ENCODE measurements at regions not wholly inside any gene's neighbourhood (a gene's known extent, or its start where the extent isn't known, plus 50 kb on each side); places are given as distances from the start of the nearest gene placed in this dataset.

DNA sequence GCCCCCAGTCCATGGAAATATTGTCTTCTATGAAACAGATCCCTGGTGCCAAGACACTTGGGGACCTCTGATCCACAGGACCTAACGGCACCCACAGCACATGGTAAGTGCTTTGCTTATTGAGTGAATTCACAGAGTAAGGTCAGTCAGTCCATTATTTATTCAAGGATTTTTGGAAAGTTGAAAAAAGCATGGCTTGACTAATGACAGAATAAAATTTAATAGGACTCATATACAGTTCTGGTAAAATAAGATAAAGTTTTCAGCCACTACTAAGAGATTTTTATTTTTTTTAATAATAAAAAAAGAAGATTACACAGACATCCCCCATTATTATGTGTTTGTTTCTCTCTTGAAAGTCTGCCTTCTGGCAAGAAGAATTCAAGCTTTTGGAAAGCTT, 490.6 kb upstream of the HS3ST1 start:
- ChIA-PET POLR2A (no interaction called here), CTCF (no interaction called here)
- Histone ChIP-seq H3K9me3 (ENCODE audit: control insufficient read depth, insufficient read depth, low read depth, low read length) (no peaks in the 10 kb centered on the region), H3K36me3 (ENCODE audit: control insufficient read depth in 2 of 2, insufficient read depth in 1 of 2, low read length in 2 of 2) (no peaks in the 10 kb centered on the region), H3K4me3 (ENCODE audit: low read depth, low read length) (no peak overlapping the region), H3K27ac (ENCODE audit: extremely low read depth, low read depth, low read length) (no peak overlapping the region), H3K4me1 (ENCODE audit: control insufficient read depth, insufficient read depth, low read length) (no peaks in the 10 kb centered on the region)
- TF ChIP-seq ZBTB1 (tag by site-specific recombination; IDR thresholded peaks at IDR 0.05) (no peak), EGR2 (tag by site-specific recombination; IDR thresholded peaks at IDR 0.05; ENCODE audit: low read depth) (no peak), ZNF777 (tag by site-specific recombination; IDR thresholded peaks at IDR 0.05; ENCODE audit: borderline replicate concordance) (no peak), REPIN1 (tag by site-specific recombination; IDR thresholded peaks at IDR 0.05; ENCODE audit: low read depth) (no peak), PATZ1 (tag by site-specific recombination; IDR thresholded peaks at IDR 0.05) (no peak), SP7 (tag by site-specific recombination; IDR thresholded peaks at IDR 0.05) (no peak), KLF8 (tag by site-specific recombination; IDR thresholded peaks at IDR 0.05) (no peak), ZNF747 (tag by site-specific recombination; IDR thresholded peaks at IDR 0.05) (no peak), ZNF146 (tag by site-specific recombination; IDR thresholded peaks at IDR 0.05) (no peak), HOXC10 (CRISPR knock-in tag; IDR thresholded peaks at IDR 0.05) (no peak), ZNF585B (tag by site-specific recombination; IDR thresholded peaks at IDR 0.05) (no peak)
- TF ChIP-seq, protein P1, sequence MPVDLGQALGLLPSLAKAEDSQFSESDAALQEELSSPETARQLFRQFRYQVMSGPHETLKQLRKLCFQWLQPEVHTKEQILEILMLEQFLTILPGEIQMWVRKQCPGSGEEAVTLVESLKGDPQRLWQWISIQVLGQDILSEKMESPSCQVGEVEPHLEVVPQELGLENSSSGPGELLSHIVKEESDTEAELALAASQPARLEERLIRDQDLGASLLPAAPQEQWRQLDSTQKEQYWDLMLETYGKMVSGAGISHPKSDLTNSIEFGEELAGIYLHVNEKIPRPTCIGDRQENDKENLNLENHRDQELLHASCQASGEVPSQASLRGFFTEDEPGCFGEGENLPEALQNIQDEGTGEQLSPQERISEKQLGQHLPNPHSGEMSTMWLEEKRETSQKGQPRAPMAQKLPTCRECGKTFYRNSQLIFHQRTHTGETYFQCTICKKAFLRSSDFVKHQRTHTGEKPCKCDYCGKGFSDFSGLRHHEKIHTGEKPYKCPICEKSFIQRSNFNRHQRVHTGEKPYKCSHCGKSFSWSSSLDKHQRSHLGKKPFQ (tag by site-specific recombination; IDR thresholded peaks at IDR 0.05) = no peak
- TF ChIP-seq, protein P2, sequence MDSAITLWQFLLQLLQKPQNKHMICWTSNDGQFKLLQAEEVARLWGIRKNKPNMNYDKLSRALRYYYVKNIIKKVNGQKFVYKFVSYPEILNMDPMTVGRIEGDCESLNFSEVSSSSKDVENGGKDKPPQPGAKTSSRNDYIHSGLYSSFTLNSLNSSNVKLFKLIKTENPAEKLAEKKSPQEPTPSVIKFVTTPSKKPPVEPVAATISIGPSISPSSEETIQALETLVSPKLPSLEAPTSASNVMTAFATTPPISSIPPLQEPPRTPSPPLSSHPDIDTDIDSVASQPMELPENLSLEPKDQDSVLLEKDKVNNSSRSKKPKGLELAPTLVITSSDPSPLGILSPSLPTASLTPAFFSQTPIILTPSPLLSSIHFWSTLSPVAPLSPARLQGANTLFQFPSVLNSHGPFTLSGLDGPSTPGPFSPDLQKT (IDR thresholded peaks at IDR 0.05; ENCODE audit: borderline replicate concordance, low read depth, low read length) = no peak

DNA sequence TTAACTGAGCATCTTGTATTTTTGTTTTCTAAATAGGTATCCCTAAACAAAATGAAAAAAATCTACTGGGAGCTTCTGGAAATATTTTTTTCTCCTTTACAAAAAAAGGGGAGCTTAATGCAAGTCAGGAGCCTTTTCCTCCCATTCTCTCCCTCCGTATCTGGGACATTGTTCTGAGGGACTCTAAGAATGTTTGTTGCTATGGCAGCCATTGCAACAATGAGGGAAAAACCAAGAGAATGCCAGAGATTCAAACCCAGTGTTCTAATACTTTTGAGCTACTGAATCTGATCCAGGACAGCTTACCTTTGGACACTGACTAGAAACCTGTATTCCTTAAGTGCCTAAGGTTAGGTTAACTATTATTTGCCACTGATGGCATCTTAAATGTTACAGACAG, 485.7 kb upstream of the HS3ST1 start:
- H3K4me1 ChIP-seq (ENCODE audit: control insufficient read depth, insufficient read depth, low read length) = no peaks in the 10 kb centered on the region
- TF ChIP-seq ZNF560 (tag by site-specific recombination; IDR thresholded peaks at IDR 0.05; ENCODE audit: borderline replicate concordance) (no peak), ZNF658 (tag by site-specific recombination; IDR thresholded peaks at IDR 0.05) (no peak)

DNA sequence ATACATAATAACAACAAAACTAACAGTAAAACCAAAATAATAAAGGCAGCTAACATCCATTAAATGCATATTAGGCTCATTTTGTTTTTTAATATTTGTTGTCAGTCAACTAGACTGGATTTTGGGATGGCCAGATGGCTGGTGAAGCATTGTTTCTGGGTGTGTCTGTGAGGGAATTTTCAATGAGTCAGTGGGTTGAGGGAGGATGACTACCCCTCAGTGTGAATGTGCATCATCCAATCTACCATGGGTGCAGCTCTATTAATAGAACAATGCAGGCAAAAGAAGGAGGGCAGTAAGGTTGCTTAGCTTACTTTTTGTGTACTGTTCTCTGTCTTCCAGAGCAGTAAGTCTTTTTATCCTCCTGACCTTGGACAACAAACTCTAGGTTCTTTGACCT, 484.2 kb upstream of the HS3ST1 start:
- Histone ChIP-seq H3K4me1 (ENCODE audit: control insufficient read depth, insufficient read depth, low read length) (no peaks in the 10 kb centered on the region), H3K27ac (ENCODE audit: extremely low read depth, low read depth, low read length) (no peak overlapping the region), H3K9me3 (ENCODE audit: control insufficient read depth, insufficient read depth, low read depth, low read length) (no peaks in the 10 kb centered on the region), H3K36me3 (ENCODE audit: control insufficient read depth in 2 of 2, insufficient read depth in 1 of 2, low read length in 2 of 2) (no peaks in the 10 kb centered on the region), H3K4me3 (ENCODE audit: low read depth, low read length) (no peak overlapping the region)
- ChIA-PET CTCF (interaction anchor here (0.6 kb wide), 1 partner anchor 1876 kb away, joined by 3 read pairs; no protein-coding TSS in a partner anchor), POLR2A (no interaction called here)
- no peak for TF ChIP-seq ZNF404 (tag by site-specific recombination; IDR thresholded peaks at IDR 0.05)
- TF ChIP-seq ZNF140 (tag by site-specific recombination; IDR thresholded peaks at IDR 0.05) = no peak
- TF ChIP-seq ZNF2 (tag by site-specific recombination; IDR thresholded peaks at IDR 0.05) = no peak
- no peak for TF ChIP-seq ZNF76 (tag by site-specific recombination; IDR thresholded peaks at IDR 0.05; ENCODE audit: borderline replicate concordance, low read depth)
- TF ChIP-seq ZBTB17 (tag by site-specific recombination; IDR thresholded peaks at IDR 0.05) = no peak
- TF ChIP-seq OVOL3 (tag by site-specific recombination; IDR thresholded peaks at IDR 0.05) = no peak
- TF ChIP-seq, protein P3, sequence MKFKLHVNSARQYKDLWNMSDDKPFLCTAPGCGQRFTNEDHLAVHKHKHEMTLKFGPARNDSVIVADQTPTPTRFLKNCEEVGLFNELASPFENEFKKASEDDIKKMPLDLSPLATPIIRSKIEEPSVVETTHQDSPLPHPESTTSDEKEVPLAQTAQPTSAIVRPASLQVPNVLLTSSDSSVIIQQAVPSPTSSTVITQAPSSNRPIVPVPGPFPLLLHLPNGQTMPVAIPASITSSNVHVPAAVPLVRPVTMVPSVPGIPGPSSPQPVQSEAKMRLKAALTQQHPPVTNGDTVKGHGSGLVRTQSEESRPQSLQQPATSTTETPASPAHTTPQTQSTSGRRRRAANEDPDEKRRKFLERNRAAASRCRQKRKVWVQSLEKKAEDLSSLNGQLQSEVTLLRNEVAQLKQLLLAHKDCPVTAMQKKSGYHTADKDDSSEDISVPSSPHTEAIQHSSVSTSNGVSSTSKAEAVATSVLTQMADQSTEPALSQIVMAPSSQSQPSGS (tag by site-specific recombination; IDR thresholded peaks at IDR 0.05; ENCODE audit: low read depth) = no peak
- TF ChIP-seq, protein P2 (IDR thresholded peaks at IDR 0.05; ENCODE audit: borderline replicate concordance, low read depth, low read length) = no peak
- no peak for TF ChIP-seq ZNF280C (tag by site-specific recombination; IDR thresholded peaks at IDR 0.05)
- TF ChIP-seq IKZF3 (tag by site-specific recombination; IDR thresholded peaks at IDR 0.05) = no peak

More for the DNA sequence above, 485.7 kb upstream of the HS3ST1 start:
- no peak overlapping the region for H3K27ac ChIP-seq (ENCODE audit: extremely low read depth, low read depth, low read length)
- H3K9me3 ChIP-seq (ENCODE audit: control insufficient read depth, insufficient read depth, low read depth, low read length) = no peaks in the 10 kb centered on the region
- ChIA-PET CTCF (no interaction called here), POLR2A (interaction anchor here (0.7 kb wide), 1 partner anchor 166 kb away, joined by 4 read pairs; no protein-coding TSS in a partner anchor)
- H3K36me3 ChIP-seq (ENCODE audit: control insufficient read depth in 2 of 2, insufficient read depth in 1 of 2, low read length in 2 of 2) = no peaks in the 10 kb centered on the region
- H3K4me3 ChIP-seq (ENCODE audit: low read depth, low read length) = no peak overlapping the region
